H1 (cell line): ENCODE measurements at regions not wholly inside any gene's neighbourhood (a gene's known extent, or its start where the extent isn't known, plus 50 kb on each side); places are given as distances from the start of the nearest gene placed in this dataset.

Experiments
- CTCF ChIA-PET: fragments of 300-600 bp; sonication (Branson Sonifier 250); formaldehyde crosslinking; loops from one replicate; lab custom pipeline; 2021; ENCODE audit not compliant: partially characterized antibody; lab: Charles Lee
- POLR2A ChIA-PET: fragments of 300-600 bp; sonication (Branson Sonifier 250); formaldehyde crosslinking; loops from one replicate; lab custom pipeline; 2021; ENCODE audit warnings: inconsistent platforms; ENCODE audit not compliant: partially characterized antibody; lab: Charles Lee
- DNase-seq, 2 experiments: peaks; one replicate each; pipeline versions ENCODE4 v3.0.0 to v3.0.0-alpha.2; 2010 to 2022; ENCODE audit warnings: low spot score in 2 of 2, low read depth in 1 of 2, mixed read lengths in 1 of 2
- FAIRE-seq: peaks from 2 replicates; lab custom pipeline; 2011; peaks lifted over from hg19 to GRCh38; lab: Jason Lieb, UNC
- H2AFZ ChIP-seq: 2 replicates; pipeline ENCODE4 v1.8.1; 2012; ENCODE audit warnings: low read length, inconsistent platforms
- H2AK5ac ChIP-seq: 2 replicates; pipeline ENCODE4 v1.6.1; 2013; ENCODE audit warnings: low read depth, low read length
- H2BK120ac ChIP-seq: replicated peaks from 2 replicates; pipeline ENCODE3; 2013; ENCODE audit warnings: low read depth, low read length, inconsistent platforms
- H2BK12ac ChIP-seq: 2 replicates; pipeline ENCODE4 v1.6.1; 2013; ENCODE audit warnings: low read depth, low read length
- H2BK15ac ChIP-seq: 2 replicates; pipeline ENCODE4 v1.6.1; 2013; ENCODE audit warnings: low read length
- H2BK20ac ChIP-seq: 2 replicates; pipeline ENCODE4 v1.6.1; 2013; ENCODE audit warnings: low read length
- H2BK5ac ChIP-seq: 2 replicates; pipeline ENCODE4 v1.6.1; 2013; ENCODE audit warnings: low read depth, low read length
- H3K14ac ChIP-seq: 2 replicates; pipeline ENCODE4 v1.6.1; 2013; ENCODE audit warnings: inconsistent platforms; ENCODE audit not compliant: insufficient read length
- H3K18ac ChIP-seq: 2 replicates; pipeline ENCODE4 v1.6.1; 2013; ENCODE audit warnings: low read length; ENCODE audit errors: extremely low read depth
- H3K23ac ChIP-seq: 2 replicates; pipeline ENCODE4 v1.6.1; 2013; ENCODE audit warnings: inconsistent platforms; ENCODE audit not compliant: insufficient read length
- H3K23me2 ChIP-seq: 2 replicates; pipeline ENCODE4 v1.6.1; 2013; ENCODE audit warnings: low read depth, low read length
- H3K27ac ChIP-seq: 2 replicates; pipeline ENCODE4 v1.6.1; 2011; ENCODE audit warnings: low read depth, low read length, inconsistent platforms
- H3K27me3 ChIP-seq, 4 experiments: replicated peaks in 1 of 4; 1 replicate in 1 of 4; 2 replicates in 3 of 4; pipeline versions ENCODE4 v1.6.1 to v1.8.1; 2011 to 2013; ENCODE audit warnings: low read length in 3 of 4, mild to moderate bottlenecking in 3 of 4, inconsistent platforms in 2 of 4, mixed read lengths in 2 of 4, moderate library complexity in 1 of 4; ENCODE audit not compliant: control insufficient read depth in 3 of 4, insufficient read depth in 3 of 4; ENCODE audit errors: extremely low read depth in 1 of 4
- H3K36me3 ChIP-seq, 4 experiments: 2 replicates each; pipeline versions ENCODE4 v1.6.1 to v1.8.1; 2011 to 2013; ENCODE audit warnings: mild to moderate bottlenecking in 4 of 4, low read length in 3 of 4, moderate library complexity in 2 of 4, control low read depth in 1 of 4, inconsistent platforms in 1 of 4; ENCODE audit not compliant: insufficient read depth in 4 of 4, control insufficient read depth in 2 of 4
- H3K4ac ChIP-seq: replicated peaks from 2 replicates; pipeline ENCODE3; 2013; ENCODE audit warnings: low read length, low read depth, mixed read lengths, inconsistent platforms; ENCODE audit not compliant: insufficient read length
- H3K4me1 ChIP-seq, 4 experiments: replicated peaks in 1 of 4; 1 replicate in 1 of 4; 2 replicates in 3 of 4; pipeline versions ENCODE4 v1.6.1 to v1.8.1; 2011 to 2013; ENCODE audit warnings: low read length in 3 of 4, inconsistent platforms in 2 of 4, mixed read lengths in 1 of 4; ENCODE audit not compliant: insufficient read depth in 4 of 4, control insufficient read depth in 3 of 4
- H3K4me2 ChIP-seq, 2 experiments: 2 replicates each; pipeline versions ENCODE4 v1.6.1 to v1.8.1; 2011 to 2013; ENCODE audit warnings: low read depth in 2 of 2, low read length in 2 of 2, control low read depth in 1 of 2, inconsistent platforms in 1 of 2, mild to moderate bottlenecking in 1 of 2; ENCODE audit not compliant: insufficient read depth in 1 of 2
- H3K4me3 ChIP-seq, 4 experiments: fragments of 200-600, 300-600 bp in 1 of 4; sonication (generic), shearing (Covaris generic), sonication (Bioruptor Twin) in 1 of 4; 2 replicates each; pipeline versions ENCODE4 v1.5.1 to v1.8.1; 2011 to 2016; ENCODE audit warnings: low read length in 4 of 4, low read depth in 3 of 4, control low read depth in 2 of 4, inconsistent platforms in 2 of 4, mild to moderate bottlenecking in 2 of 4, mixed read lengths in 1 of 4, moderate library complexity in 1 of 4; ENCODE audit not compliant: insufficient read depth in 2 of 4; ENCODE audit errors: extremely low read depth in 1 of 4
- H3K56ac ChIP-seq: replicated peaks from 2 replicates; pipeline ENCODE3; 2013; ENCODE audit warnings: low read depth, mild to moderate bottlenecking, mixed read lengths, low read length, inconsistent platforms; ENCODE audit not compliant: insufficient read length
- H3K79me1 ChIP-seq: 2 replicates; pipeline ENCODE4 v1.6.1; 2013; ENCODE audit warnings: low read depth, low read length, control low read depth
- H3K79me2 ChIP-seq, 2 experiments: 2 replicates each; pipeline versions ENCODE4 v1.6.1 to v1.8.1; 2012 to 2013; ENCODE audit warnings: low read length in 2 of 2, mild to moderate bottlenecking in 2 of 2, inconsistent platforms in 1 of 2; ENCODE audit not compliant: insufficient read depth in 2 of 2, control insufficient read depth in 1 of 2
- H3K9ac ChIP-seq, 4 experiments: replicated peaks in 1 of 4; 1 replicate in 1 of 4; 2 replicates in 3 of 4; pipeline versions ENCODE4 v1.6.1 to v1.8.1; 2011 to 2013; ENCODE audit warnings: low read depth in 3 of 4, low read length in 3 of 4, control low read depth in 2 of 4, mild to moderate bottlenecking in 2 of 4, moderate library complexity in 2 of 4, inconsistent platforms in 1 of 4; ENCODE audit errors: extremely low read depth in 1 of 4
- H3K9me3 ChIP-seq, 2 experiments: 2 replicates each; pipeline versions ENCODE4 v1.6.1 to v1.8.1; 2012 to 2013; ENCODE audit warnings: mild to moderate bottlenecking in 2 of 2, moderate library complexity in 2 of 2, control low read depth in 1 of 2, inconsistent platforms in 1 of 2, low read depth in 1 of 2, low read length in 1 of 2, mixed read lengths in 1 of 2; ENCODE audit not compliant: insufficient read depth in 2 of 2
- H4K20me1 ChIP-seq, 2 experiments: replicated peaks in 1 of 2; 2 replicates each; pipeline versions ENCODE3 to v1.8.1; 2011 to 2013; ENCODE audit warnings: inconsistent platforms in 2 of 2, low read length in 2 of 2, mild to moderate bottlenecking in 1 of 2; ENCODE audit not compliant: insufficient read depth in 2 of 2, control insufficient read depth in 1 of 2
- H4K5ac ChIP-seq: 2 replicates; pipeline ENCODE4 v1.6.1; 2013; ENCODE audit warnings: low read length, low read depth, mixed read lengths, inconsistent platforms; ENCODE audit not compliant: insufficient read length
- H4K8ac ChIP-seq: 2 replicates; pipeline ENCODE4 v1.8.0; 2013; ENCODE audit warnings: mild to moderate bottlenecking, moderate library complexity, low read length, inconsistent platforms; ENCODE audit not compliant: insufficient read depth; ENCODE audit errors: extremely low read depth
- H4K91ac ChIP-seq: replicated peaks from 2 replicates; pipeline ENCODE3; 2013; ENCODE audit warnings: low read length, mixed read lengths, inconsistent platforms; ENCODE audit not compliant: insufficient read length
- E2F6 ChIP-seq: IDR thresholded peaks from 2 replicates; pipeline ENCODE4 v1.6.1; 2012; ENCODE audit warnings: inconsistent platforms
- RXRA ChIP-seq: IDR thresholded peaks from 2 replicates; pipeline ENCODE4 v1.6.1; 2011; ENCODE audit warnings: low read depth, mild to moderate bottlenecking, low read length, moderate library complexity; ENCODE audit not compliant: insufficient read depth
- SP1 ChIP-seq: IDR thresholded peaks from 2 replicates; pipeline ENCODE4 v1.6.1; 2011; ENCODE audit warnings: low read depth, low read length
- WGBS, 2 experiments: shearing (Covaris generic) in 1 of 2; methylation state at CpG; one replicate each; pipeline versions ENCODE4 v1.1.6 to v1.1.7; 2013 to 2015; ENCODE audit warnings: low lambda C conversion rate in 2 of 2, mixed read lengths in 2 of 2, inconsistent platforms in 1 of 2, low coverage in 1 of 2, missing lambda C conversion rate in 1 of 2; ENCODE audit not compliant: insufficient replicate concordance in 2 of 2, insufficient coverage in 1 of 2, insufficient read length in 1 of 2; ENCODE audit errors: extremely low coverage in 1 of 2, missing lambda C conversion rate in 1 of 2; 5-methylcytosine and 5-hydroxymethylcytosine counted together

DNA sequence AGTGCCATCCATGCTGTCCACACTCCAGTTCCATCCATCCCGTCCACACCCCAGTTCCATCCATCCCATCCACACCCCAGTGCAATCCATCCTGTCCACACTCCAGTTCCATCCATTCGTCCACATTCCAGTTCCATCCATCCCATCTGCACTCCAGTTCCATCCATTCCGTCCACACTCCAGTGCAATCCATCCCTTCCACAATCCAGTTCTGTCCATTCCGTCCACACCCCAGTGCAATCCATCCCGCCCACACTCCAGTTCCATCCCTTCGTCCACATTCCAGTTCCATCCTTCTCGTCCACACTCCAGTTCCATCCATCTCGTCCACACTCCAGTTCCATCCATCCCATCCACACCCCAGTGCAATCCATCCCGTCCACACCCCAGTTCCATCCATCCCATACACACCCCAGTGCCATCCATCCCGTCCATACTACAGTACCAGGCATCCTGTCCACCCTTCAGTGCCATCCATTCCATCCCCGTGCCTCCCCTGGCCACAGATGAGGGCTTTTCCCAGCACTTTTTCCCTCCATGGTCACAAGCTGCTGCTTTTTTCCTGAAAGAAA, 704.0 kb downstream of the BRD1 start:
- POLR2A ChIA-PET: no interaction called here
- H3K4me2 ChIP-seq: no peak overlapping the region
- FAIRE-seq: no peak

More for the DNA sequence above, 704.0 kb downstream of the BRD1 start:
- Histone ChIP-seq H4K20me1 (peaks cover 0 to 4% of the 10 kb centered on the region in 2 experiments), H3K36me3 (no peaks in the 10 kb centered on the region), H4K5ac (no peak overlapping the region), H3K14ac (no peak overlapping the region), H3K23me2 (peaks cover 4% of the 10 kb centered on the region), H3K4ac (no peak overlapping the region), H2BK12ac (peak overlapping the region; percentile 90; the same call in 1 of the 2 replicates), H3K4me1 (peaks cover 0 to 11% (median 7%) of the 10 kb centered on the region in 4 experiments; a peak in 6 of 7 replicates), H2BK20ac (no peak overlapping the region), H3K9me3 (no peaks in the 10 kb centered on the region), H2AFZ (no peak overlapping the region), H4K8ac (no peak overlapping the region; the same call in 1 of the 2 replicates), H3K23ac (no peak overlapping the region), H2BK120ac (no peak overlapping the region), H2BK15ac (0 out of 2 replicates have a peak overlapping the region, but pooled peaks have one; percentile 72), H2BK5ac (no peak overlapping the region), H4K91ac (no peak overlapping the region), H3K79me1 (no peaks in the 10 kb centered on the region), H3K9ac (no peak overlapping the region), H3K18ac (no peak overlapping the region), H3K4me3 (no peak overlapping the region), H3K56ac (no peak overlapping the region), H3K79me2 (no peaks in the 10 kb centered on the region), H2AK5ac (0 out of 2 replicates have a peak overlapping the region, but pooled peaks have one; percentile 65), H3K27me3 (no peaks in the 10 kb centered on the region), H3K27ac (no peak overlapping the region)
- DNase-seq: no peak
- no peak for TF ChIP-seq E2F6
- TF ChIP-seq SP1: peak; percentile 28; the same call in 1 of the 2 replicates
- TF ChIP-seq RXRA: no peak
- CTCF ChIA-PET: no interaction called here
- 97% methylated on average over 11 of the region's 11 CpGs; no CpG with 5 or more reads in 1 of the 2 experiments for WGBS, 2 experiments
